NCI-H187 (cell line): ENCODE measurements at regions not wholly inside any gene's neighbourhood (a gene's known extent, or its start where the extent isn't known, plus 50 kb on each side); places are given as distances from the start of the nearest gene placed in this dataset.

Experiments
- DNase-seq, 2 experiments: peaks; one replicate each; lab custom pipeline; 2025; lab: John Stamatoyannopoulos, UW

GRCh38 chr12:89994911-89995310, 286.3 kb upstream of the ATP2B1 start:
- no peak for DNase-seq

- no peak for DNase-seq
Measured at GRCh38 chr12:89993632-89994031, 285.0 kb upstream of the ATP2B1 start.

- no peak for DNase-seq
Measured at GRCh38 chr12:89992668-89993451, 284.2 kb upstream of the ATP2B1 start.

GRCh38 chr12:89991807-89992590, 283.4 kb upstream of the ATP2B1 start:
- no peak for DNase-seq

- no peak for DNase-seq
Measured at GRCh38 chr12:89988188-89988915, 279.7 kb upstream of the ATP2B1 start.

- DNase-seq, result no peak
Measured at GRCh38 chr12:89985935-89986334, 277.3 kb upstream of the ATP2B1 start.

GRCh38 chr12:89984846-89985245, 276.2 kb upstream of the ATP2B1 start:
- DNase-seq, result no peak

GRCh38 chr12:89983622-89984021, 275.0 kb upstream of the ATP2B1 start:
- DNase-seq, result no peak

GRCh38 chr12:89980236-89980635, 271.6 kb upstream of the ATP2B1 start:
- DNase-seq, result no peak

- no peak for DNase-seq
Measured at GRCh38 chr12:89977405-89978085, 268.9 kb upstream of the ATP2B1 start.

- DNase-seq, result no peak
Measured at GRCh38 chr12:89976866-89977265, 268.2 kb upstream of the ATP2B1 start.

GRCh38 chr12:89975574-89975973, 266.9 kb upstream of the ATP2B1 start:
- DNase-seq, result no peak

- DNase-seq, result no peak
Measured at GRCh38 chr12:89971880-89972279, 263.2 kb upstream of the ATP2B1 start.

GRCh38 chr12:89970722-89971121, 262.1 kb upstream of the ATP2B1 start:
- DNase-seq, result no peak

- no peak for DNase-seq
Measured at GRCh38 chr12:89969093-89969492, 260.5 kb upstream of the ATP2B1 start.

- DNase-seq, result no peak
Measured at GRCh38 chr12:89968151-89968700, 259.6 kb upstream of the ATP2B1 start.

GRCh38 chr12:89966495-89967240, 258.0 kb upstream of the ATP2B1 start:
- DNase-seq, result no peak

GRCh38 chr12:89965993-89966392, 257.4 kb upstream of the ATP2B1 start:
- no peak for DNase-seq

- DNase-seq, result no peak
Measured at GRCh38 chr12:89962648-89963047, 254.0 kb upstream of the ATP2B1 start.

- DNase-seq, result no peak
Measured at GRCh38 chr12:89960607-89961394, 252.2 kb upstream of the ATP2B1 start.
